ENCODE measurements at regions not wholly inside any gene's neighbourhood (a gene's known extent, or its start where the extent isn't known, plus 50 kb on each side); places are given as distances from the start of the nearest gene placed in this dataset.
A peak's percentile ranks its signal among the peaks of the same experiment; 100 is the strongest.

GRCh38 chr10:21092683-21093524 lies 195.8 kb upstream of the NEBL start:
- no peak for DNase-seq (ENCODE audit: low spot score)

- no peak for DNase-seq (ENCODE audit: low spot score)
Measured at GRCh38 chr10:21090609-21091082, 193.5 kb upstream of the NEBL start.

- DNase-seq (ENCODE audit: low spot score), result no peak
Measured at GRCh38 chr10:21087476-21087875, 190.4 kb upstream of the NEBL start.

GRCh38 chr10:21084700-21085099 lies 187.6 kb upstream of the NEBL start:
- peak; percentile 99 for DNase-seq (ENCODE audit: low spot score)

GRCh38 chr10:21083861-21084260 lies 186.8 kb upstream of the NEBL start:
- DNase-seq (ENCODE audit: low spot score), result no peak

- DNase-seq (ENCODE audit: low spot score), result no peak
Measured at GRCh38 chr10:21082206-21082605, 185.1 kb upstream of the NEBL start.

- no peak for DNase-seq (ENCODE audit: low spot score)
Measured at GRCh38 chr10:21080261-21080660, 183.2 kb upstream of the NEBL start.

GRCh38 chr10:21079330-21079658 lies 182.2 kb upstream of the NEBL start:
- no peak for DNase-seq (ENCODE audit: low spot score)

GRCh38 chr10:21078410-21079329 lies 181.6 kb upstream of the NEBL start:
- DNase-seq (ENCODE audit: low spot score), result peak; percentile 91

- no peak for DNase-seq (ENCODE audit: low spot score)
Measured at GRCh38 chr10:21077681-21078080, 180.6 kb upstream of the NEBL start.

- no peak for DNase-seq (ENCODE audit: low spot score)
Measured at GRCh38 chr10:21076381-21076780, 179.3 kb upstream of the NEBL start.

GRCh38 chr10:21075880-21076279 lies 178.8 kb upstream of the NEBL start:
- DNase-seq (ENCODE audit: low spot score), result no peak

GRCh38 chr10:21071001-21071673 lies 174.0 kb upstream of the NEBL start:
- DNase-seq (ENCODE audit: low spot score), result no peak

- peak; percentile 59 for DNase-seq (ENCODE audit: low spot score)
Measured at GRCh38 chr10:21069929-21070700, 173.0 kb upstream of the NEBL start.

GRCh38 chr10:21069278-21069677 lies 172.2 kb upstream of the NEBL start:
- peak; percentile 95 for DNase-seq (ENCODE audit: low spot score)

GRCh38 chr10:21068026-21068656 lies 171.0 kb upstream of the NEBL start:
- peak; percentile 43 for DNase-seq (ENCODE audit: low spot score)

- peak; percentile 40 for DNase-seq (ENCODE audit: low spot score)
Measured at GRCh38 chr10:21065621-21066248, 168.6 kb upstream of the NEBL start.

GRCh38 chr10:21061982-21062381 lies 164.9 kb upstream of the NEBL start:
- no peak for DNase-seq (ENCODE audit: low spot score)

- no peak for DNase-seq (ENCODE audit: low spot score)
Measured at GRCh38 chr10:21061184-21061583, 164.1 kb upstream of the NEBL start.

GRCh38 chr10:21060626-21061025 lies 163.5 kb upstream of the NEBL start:
- DNase-seq (ENCODE audit: low spot score), result no peak

- no peak for DNase-seq (ENCODE audit: low spot score)
Measured at GRCh38 chr10:21057989-21058388, 160.9 kb upstream of the NEBL start.
